ENCODE measurements at regions not wholly inside any gene's neighbourhood (a gene's known extent, or its start where the extent isn't known, plus 50 kb on each side); places are given as distances from the start of the nearest gene placed in this dataset.

DNA sequence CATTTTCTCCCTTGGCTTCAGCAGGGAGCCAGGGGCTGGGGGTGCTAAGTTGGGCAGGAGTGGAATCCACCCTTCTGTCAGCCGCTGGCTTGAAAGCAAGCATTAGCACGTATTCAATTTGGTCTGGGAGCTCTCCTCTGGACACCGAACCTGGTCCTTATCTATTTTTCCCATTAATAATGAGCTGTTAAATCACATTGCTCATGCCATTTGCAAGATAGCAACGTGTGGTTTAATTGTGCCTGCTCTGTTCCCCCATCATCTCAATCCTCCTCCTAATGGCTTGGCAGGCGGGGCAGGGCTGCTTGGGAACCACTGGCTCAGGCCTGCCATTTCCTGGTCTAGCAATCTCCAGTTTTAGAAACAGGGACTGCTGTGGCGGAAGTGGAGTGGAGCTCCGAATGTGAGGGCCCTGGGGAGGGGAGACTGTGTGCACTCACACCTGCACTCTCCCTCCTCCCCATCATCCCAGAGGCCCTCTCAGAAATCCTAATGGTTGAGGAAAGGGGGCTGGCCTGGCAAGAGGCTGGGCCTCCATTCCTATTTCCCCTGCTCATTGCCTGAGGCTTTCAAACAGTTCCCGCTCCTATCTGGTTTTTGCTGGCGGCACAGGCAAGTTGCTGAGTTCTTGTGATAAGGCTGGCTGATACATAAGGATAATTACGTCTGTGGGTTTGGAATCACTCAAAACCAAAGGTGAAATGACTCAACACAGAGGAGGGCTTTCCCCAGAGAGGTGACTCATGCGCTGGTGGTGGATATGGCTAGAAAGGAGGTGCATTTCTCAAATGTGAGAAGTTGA lies 201.2 kb upstream of the E2F8 start:
- no peak for DNase-seq (ENCODE audit: low read depth in 3 of 3, low spot score in 2 of 3)

- DNase-seq (ENCODE audit: low read depth in 3 of 3, low spot score in 2 of 3): no peak
Observed at GRCh38 chr11:19441288-19441687, 200.5 kb upstream of the E2F8 start.

- DNase-seq (ENCODE audit: low read depth in 3 of 3, low spot score in 2 of 3): no peak
Observed at GRCh38 chr11:19437760-19438159, 197.0 kb upstream of the E2F8 start.

- no peak for DNase-seq (ENCODE audit: low read depth in 3 of 3, low spot score in 2 of 3)
Observed at GRCh38 chr11:19436932-19437331, 196.2 kb upstream of the E2F8 start.

DNA sequence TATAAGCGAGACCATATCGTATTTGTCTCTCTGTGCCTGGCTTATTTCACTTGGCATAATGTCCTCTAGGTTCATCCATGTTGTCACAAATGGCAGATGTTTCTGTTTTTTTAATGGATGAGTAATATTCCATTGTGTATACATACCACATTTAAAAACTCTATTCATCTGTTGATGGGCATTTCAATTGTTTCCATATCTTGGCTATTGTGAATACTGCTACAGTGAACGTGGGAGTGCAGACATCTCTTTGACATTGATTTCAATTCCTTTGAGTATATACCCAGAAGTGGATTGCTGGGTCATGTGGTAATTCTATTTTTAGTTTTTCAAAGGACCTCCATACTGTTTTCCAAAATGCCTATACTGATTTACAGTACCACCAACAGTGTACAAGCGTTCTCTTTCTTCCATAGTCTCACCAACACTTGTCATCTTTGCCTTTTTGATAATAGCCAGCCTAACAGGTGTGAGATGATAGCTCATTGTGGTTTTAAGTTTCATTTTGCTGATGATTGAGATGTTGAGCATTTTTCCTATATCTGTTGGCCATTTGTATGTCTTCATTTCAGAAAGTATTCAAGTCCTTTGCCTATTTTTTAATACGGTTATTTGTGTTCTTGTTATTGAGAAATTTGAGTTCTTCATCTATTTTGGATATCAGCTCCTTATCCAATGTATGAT lies 194.7 kb upstream of the E2F8 start:
- no peak for DNase-seq (ENCODE audit: low read depth in 3 of 3, low spot score in 2 of 3)

DNA sequence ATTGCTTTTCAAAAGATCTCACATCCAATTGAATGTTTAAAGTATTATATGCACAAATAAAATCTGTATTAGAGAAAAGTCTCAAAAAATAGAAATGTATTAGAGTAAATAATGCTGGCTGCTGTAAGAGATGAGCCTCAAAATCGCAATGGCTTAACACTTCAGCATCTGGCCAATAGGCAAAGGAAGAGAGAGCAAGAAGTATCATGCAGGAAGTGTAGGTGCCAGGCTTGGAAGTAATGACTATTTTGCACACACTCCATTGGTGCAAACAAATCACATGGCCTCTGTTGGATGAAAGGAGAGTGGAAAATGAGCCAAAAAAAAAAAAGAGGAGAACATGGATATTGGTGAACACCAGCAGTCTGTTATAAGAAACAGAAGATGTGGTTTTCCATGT lies 193.0 kb upstream of the E2F8 start:
- no peak for DNase-seq (ENCODE audit: low read depth in 3 of 3, low spot score in 2 of 3)

DNA sequence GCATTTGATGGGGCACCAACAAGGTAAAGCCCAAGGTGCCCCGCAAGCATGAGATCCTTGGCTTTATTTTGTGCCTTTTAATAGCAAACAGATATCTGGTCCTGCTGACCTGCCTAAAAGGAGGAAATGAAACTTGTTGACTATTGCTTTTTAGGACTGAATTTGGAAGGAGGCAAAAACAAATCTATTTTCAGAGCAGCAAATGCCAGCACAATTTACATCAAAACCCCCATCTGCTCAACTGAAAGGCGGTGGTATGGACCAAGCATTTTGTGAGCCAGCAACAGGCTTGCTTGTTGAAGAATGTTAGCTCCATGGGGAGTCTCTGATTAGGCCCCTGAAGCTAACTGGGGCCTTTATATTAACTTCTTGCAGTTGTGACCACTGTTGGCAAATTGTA lies 192.6 kb upstream of the E2F8 start:
- DNase-seq (ENCODE audit: low read depth in 3 of 3, low spot score in 2 of 3): no peak

DNA sequence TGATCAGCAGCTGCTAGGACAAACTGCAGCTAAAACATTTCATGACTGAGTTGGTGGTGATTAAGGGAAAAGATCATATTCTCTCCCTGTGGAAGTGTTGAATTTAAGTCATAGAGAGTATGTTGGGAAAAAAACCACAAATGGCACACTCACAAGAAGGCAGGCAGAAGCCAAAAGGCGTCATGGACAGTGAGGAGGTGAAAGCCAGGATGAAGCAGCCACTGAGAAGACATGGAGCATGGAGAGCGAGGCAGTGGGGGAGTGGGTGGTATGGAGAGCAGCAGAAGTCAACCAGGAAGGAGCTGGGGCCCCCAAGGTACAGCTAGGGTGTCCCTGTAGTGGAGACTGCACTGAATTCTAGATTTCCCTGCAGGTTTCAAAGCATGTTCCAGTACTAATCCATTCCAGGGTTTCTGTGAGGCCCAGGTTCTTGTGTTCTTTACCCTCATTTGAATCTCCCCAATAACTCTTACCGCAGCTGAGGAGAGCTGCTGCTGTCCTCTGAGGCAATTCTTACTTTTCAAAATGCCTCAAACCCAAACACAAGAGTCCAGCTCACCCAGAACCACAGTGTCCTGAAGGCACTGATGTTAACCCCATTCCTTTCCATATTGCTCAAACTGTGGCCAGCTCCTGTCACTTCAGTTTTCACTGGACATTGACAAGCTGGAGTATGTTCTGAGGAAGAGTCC lies 191.8 kb upstream of the E2F8 start:
- no peak for DNase-seq (ENCODE audit: low read depth in 3 of 3, low spot score in 2 of 3)

GRCh38 chr11:19430754-19431398 lies 190.1 kb upstream of the E2F8 start:
- DNase-seq (ENCODE audit: low read depth in 3 of 3, low spot score in 2 of 3): no peak

GRCh38 chr11:19430346-19430745 lies 189.6 kb upstream of the E2F8 start:
- DNase-seq (ENCODE audit: low read depth in 3 of 3, low spot score in 2 of 3): no peak

- DNase-seq (ENCODE audit: low read depth in 3 of 3, low spot score in 2 of 3): no peak
Observed at GRCh38 chr11:19429108-19429760, 188.5 kb upstream of the E2F8 start.

DNA sequence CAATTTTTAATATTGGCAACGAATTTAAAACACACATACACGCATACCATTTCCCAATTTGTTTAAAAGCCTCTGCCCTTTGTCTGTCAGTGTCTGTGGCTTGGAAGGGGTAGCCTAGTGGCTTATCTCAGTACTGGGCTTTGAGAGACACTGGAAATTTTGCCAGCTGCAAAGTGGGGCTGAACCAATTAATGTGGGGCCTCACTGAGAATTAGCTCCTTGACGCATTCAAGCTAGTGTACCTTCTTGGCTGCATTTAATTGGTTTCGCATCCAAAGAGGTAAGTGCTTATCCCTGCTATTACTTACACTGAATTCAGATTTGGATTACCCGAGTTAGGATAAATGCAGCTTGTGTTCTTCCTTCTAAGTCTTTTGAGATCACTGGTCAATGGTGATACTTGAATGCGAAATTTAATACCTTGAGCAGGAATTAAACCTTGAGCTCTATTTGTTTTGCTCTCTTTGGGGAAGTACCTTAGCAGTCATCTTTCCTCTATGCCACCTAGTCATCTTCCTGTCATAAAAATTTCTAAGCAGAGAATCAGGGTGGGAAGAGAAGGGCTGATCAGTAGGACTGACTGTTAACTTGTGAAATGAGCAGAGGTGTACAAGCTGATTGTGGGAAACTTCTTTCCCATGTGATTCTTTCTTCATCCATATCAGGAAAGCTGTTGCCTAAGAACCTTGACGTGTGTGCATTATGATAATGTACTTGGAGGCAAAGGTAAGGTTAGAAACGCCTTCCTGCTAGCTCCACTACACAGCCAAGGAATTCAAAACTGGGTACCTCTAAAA lies 187.7 kb upstream of the E2F8 start:
- DNase-seq (ENCODE audit: low read depth in 3 of 3, low spot score in 2 of 3): no peak

- no peak for DNase-seq (ENCODE audit: low read depth in 3 of 3, low spot score in 2 of 3)
Observed at GRCh38 chr11:19426756-19427403, 186.1 kb upstream of the E2F8 start.

- DNase-seq (ENCODE audit: low read depth in 3 of 3, low spot score in 2 of 3): no peak
Observed at GRCh38 chr11:19426011-19426755, 185.4 kb upstream of the E2F8 start.

- DNase-seq (ENCODE audit: low read depth in 3 of 3, low spot score in 2 of 3): no peak
Observed at GRCh38 chr11:19422276-19422675, 181.5 kb upstream of the E2F8 start.

DNA sequence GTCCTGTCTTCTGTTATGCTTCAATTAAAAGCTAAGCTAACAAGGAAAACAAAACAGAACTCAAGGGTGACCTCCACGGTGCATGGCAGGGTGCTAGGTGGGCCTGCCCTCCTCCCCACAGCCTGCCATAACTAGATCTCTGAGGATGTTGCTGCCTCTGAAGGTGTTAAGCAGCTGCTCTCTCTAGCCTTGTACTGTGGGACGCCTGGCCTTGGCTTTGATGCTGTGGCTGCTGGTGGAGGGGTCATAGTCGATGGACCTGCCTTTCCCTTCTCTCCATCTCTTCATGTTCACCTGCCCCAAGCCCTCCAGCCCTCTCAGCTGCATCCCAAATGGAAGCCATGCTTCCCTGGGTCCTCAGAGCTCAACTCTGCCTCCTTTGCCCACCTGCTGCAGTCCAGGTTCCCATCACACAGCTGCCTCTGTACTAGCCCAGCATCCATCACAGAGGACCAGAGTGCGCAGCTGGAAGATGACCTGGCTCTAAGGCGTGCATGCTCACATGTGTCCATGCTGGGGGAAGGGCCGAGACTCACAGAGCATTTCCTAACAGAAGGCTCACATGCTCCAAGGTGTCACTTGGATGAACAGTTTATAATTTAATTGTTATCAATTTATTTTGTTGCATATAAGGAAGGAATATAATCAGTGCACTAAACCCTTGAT lies 180.3 kb upstream of the E2F8 start:
- no peak for DNase-seq (ENCODE audit: low read depth in 3 of 3, low spot score in 2 of 3)

DNA sequence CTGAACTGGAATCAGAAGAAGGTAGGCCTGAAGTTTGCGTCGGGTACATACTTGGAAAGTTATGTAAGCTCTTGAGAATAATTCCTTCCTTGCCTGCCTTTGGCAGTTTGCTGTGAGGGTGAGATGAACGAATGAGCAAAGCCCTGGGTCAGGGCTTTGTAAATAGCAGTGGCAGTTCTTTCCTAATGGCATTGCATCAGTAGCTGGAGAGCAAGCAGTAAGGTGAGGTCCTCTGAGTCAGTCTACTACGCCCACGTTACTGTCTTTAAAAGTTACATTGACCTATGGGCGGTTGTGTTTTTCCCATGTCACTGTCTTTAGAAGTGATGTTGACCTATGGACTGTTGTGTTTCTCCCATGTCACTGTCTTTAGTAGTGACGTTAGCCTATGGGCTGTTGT lies 179.1 kb upstream of the E2F8 start:
- DNase-seq (ENCODE audit: low read depth in 3 of 3, low spot score in 2 of 3): no peak

DNA sequence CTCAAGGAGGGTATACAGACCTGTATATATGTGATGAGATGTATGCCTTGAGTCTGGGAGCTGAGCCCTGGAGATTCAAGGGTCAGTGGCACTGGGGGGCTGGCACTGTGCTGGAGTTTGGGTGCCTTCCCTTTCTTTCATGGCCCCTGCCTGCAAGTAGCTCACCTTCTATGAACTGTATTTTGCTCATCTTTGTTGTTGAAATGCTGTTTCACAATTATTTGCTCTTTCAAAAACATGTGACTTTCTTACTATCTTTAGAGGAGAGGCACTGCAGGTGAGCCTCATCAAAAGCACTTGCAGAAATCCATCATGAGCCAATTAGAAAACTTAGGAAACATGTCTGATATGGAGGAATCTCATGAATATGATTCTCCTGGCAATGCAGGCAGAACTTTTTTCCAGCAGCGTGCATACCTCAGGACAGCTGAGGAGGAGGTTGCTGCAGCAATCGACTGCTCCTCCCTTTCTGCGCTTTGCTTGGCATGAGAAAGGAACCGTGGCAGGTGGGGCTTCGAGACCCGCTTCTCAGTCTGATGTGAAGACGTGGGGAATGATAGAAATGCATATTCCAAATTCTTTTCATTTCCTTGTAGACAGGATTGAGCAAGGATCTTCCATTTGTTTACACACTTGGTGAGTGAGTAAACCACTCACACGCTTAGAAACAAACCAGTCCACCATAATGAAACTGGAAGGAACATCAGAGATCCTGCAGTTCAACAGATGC lies 178.4 kb upstream of the E2F8 start:
- no peak for DNase-seq (ENCODE audit: low read depth in 3 of 3, low spot score in 2 of 3)
